Karpas-422 (cell line): ENCODE measurements at regions not wholly inside any gene's neighbourhood (a gene's known extent, or its start where the extent isn't known, plus 50 kb on each side); places are given as distances from the start of the nearest gene placed in this dataset.

ENCODE experiments used
- DNase-seq: peaks from one replicate; pipeline ENCODE4 v3.0.0-alpha.2; 2015
- H2AFZ ChIP-seq: fragments of 200-600 bp; sonication (generic); 2 replicates; pipeline ENCODE4 v1.6.1; 2014; ENCODE audit warnings: antibody characterized with exemption, low read length, mixed read lengths
- H3K27ac ChIP-seq: fragments of 200-600 bp; sonication (generic); 2 replicates; pipeline ENCODE4 v1.5.1; 2014; ENCODE audit warnings: mild to moderate bottlenecking, low read length, moderate library complexity
- H3K27me3 ChIP-seq: fragments of 200-600 bp; sonication (generic); 2 replicates; pipeline ENCODE4 v1.6.1; 2014; ENCODE audit warnings: low read length, mixed read lengths
- H3K36me3 ChIP-seq: fragments of 200-600 bp; sonication (generic); 2 replicates; pipeline ENCODE4 v1.6.1; 2014; ENCODE audit warnings: low read length, mixed read lengths; ENCODE audit not compliant: insufficient read depth
- H3K4me1 ChIP-seq: fragments of 200-600 bp; sonication (generic); 2 replicates; pipeline ENCODE4 v1.6.1; 2014; ENCODE audit warnings: mild to moderate bottlenecking, low read length, mixed read lengths
- H3K4me2 ChIP-seq: fragments of 200-600 bp; sonication (generic); 2 replicates; pipeline ENCODE4 v1.6.1; 2014; ENCODE audit warnings: low read length, low read depth, mild to moderate bottlenecking; ENCODE audit not compliant: poor library complexity, severe bottlenecking
- H3K4me3 ChIP-seq: fragments of 200-600 bp; sonication (generic); 2 replicates; pipeline ENCODE4 v1.5.1; 2014; ENCODE audit warnings: mild to moderate bottlenecking, antibody characterized with exemption, low read length, mixed read lengths
- H3K79me2 ChIP-seq: fragments of 200-600 bp; sonication (generic); 2 replicates; pipeline ENCODE4 v1.6.1; 2014; ENCODE audit warnings: mild to moderate bottlenecking, low read length, mixed read lengths
- H3K9ac ChIP-seq: fragments of 200-600 bp; sonication (generic); 2 replicates; pipeline ENCODE4 v1.6.0; 2014; ENCODE audit warnings: low read length
- H3K9me2 ChIP-seq: fragments of 200-600 bp; sonication (generic), shearing (Covaris generic); replicated peaks from 2 replicates; pipeline ENCODE4 v1.6.0; 2014; ENCODE audit warnings: mild to moderate bottlenecking, low read length, moderate library complexity; ENCODE audit not compliant: insufficient read depth
- H3K9me3 ChIP-seq: fragments of 300-700, 200-600 bp; sonication (generic); 2 replicates; pipeline ENCODE4 v1.6.1; 2014; ENCODE audit warnings: low read length, mixed read lengths
- H4K20me1 ChIP-seq: fragments of 200-600 bp; sonication (generic); 2 replicates; pipeline ENCODE4 v1.6.1; 2014; ENCODE audit warnings: mild to moderate bottlenecking, antibody characterized with exemption, low read length, low read depth; ENCODE audit not compliant: insufficient read depth

DNA sequence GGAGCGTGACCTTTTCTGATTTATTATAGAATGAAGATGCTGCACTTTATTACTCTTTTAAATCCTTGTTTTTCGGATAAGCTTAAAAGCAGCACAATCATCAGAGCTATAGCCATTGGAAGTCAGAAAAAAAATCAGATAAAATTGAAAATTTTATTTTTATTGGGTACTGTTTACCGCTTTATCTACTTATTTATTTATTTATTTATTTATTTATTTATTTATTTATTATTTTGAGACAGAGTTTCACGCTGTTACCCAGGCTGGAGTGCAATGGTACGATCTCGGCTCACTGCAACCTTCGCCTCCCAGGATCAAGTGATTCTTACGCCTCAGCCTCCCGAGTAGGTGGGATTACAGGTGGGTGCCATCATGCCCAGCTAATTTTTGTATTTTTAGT lies 83.1 kb upstream of the CHRM3 start:
- Histone ChIP-seq H3K4me2 (no peak overlapping the region), H3K27ac (no peak overlapping the region), H4K20me1 (no peaks in the 10 kb centered on the region)

GRCh38 chr1:239302696-239303095 lies 83.7 kb upstream of the CHRM3 start:
- Histone ChIP-seq H3K4me3 (no peak overlapping the region), H2AFZ (no peak overlapping the region), H3K4me2 (no peak overlapping the region), H3K9me3 (peaks cover 11% of the 10 kb centered on the region), H3K27me3 (no peaks in the 10 kb centered on the region), H3K9me2 (no peaks in the 10 kb centered on the region), H3K4me1 (no peaks in the 10 kb centered on the region), H3K36me3 (no peaks in the 10 kb centered on the region), H3K9ac (no peak overlapping the region), H4K20me1 (no peaks in the 10 kb centered on the region), H3K79me2 (no peaks in the 10 kb centered on the region), H3K27ac (no peak overlapping the region)
- DNase-seq: no peak

More for the DNA sequence above, 83.1 kb upstream of the CHRM3 start:
- Histone ChIP-seq H3K4me1 (no peaks in the 10 kb centered on the region), H2AFZ (no peak overlapping the region), H3K9me3 (peaks cover 11% of the 10 kb centered on the region), H3K79me2 (no peaks in the 10 kb centered on the region), H3K9ac (no peak overlapping the region), H3K36me3 (no peaks in the 10 kb centered on the region), H3K9me2 (no peaks in the 10 kb centered on the region), H3K27me3 (no peaks in the 10 kb centered on the region), H3K4me3 (no peak overlapping the region)
- no peak for DNase-seq

DNA sequence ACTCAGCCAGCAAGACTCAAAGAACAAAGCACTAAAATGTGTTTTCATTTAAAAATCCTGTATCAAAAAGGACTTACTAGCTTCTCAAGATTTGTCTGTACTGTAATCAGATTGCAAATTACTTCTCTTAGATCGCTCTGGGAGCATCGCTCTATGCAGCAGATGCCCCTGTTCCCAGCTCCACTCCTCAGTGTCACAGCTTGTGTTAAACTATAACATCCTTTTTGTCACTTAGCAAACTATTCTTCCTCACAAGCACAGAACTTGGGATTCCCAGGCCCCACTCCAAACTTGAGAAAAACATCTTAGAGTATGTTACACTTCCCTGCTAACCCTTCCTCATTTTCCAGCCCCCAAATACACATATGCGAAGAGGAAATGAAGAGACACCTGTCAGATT lies 85.1 kb upstream of the CHRM3 start:
- no peak overlapping the region for H3K4me2 ChIP-seq
- DNase-seq: no peak
- no peak overlapping the region for H2AFZ ChIP-seq
- H3K9ac ChIP-seq: no peak overlapping the region
- no peak overlapping the region for H3K27ac ChIP-seq
- no peak overlapping the region for H3K4me3 ChIP-seq
- no peaks in the 10 kb centered on the region for H3K36me3 ChIP-seq
- H3K9me3 ChIP-seq: peaks cover 11% of the 10 kb centered on the region
- H4K20me1 ChIP-seq: no peaks in the 10 kb centered on the region
- no peaks in the 10 kb centered on the region for H3K9me2 ChIP-seq
- no peaks in the 10 kb centered on the region for H3K79me2 ChIP-seq
- no peaks in the 10 kb centered on the region for H3K27me3 ChIP-seq
- H3K4me1 ChIP-seq: no peaks in the 10 kb centered on the region

DNA sequence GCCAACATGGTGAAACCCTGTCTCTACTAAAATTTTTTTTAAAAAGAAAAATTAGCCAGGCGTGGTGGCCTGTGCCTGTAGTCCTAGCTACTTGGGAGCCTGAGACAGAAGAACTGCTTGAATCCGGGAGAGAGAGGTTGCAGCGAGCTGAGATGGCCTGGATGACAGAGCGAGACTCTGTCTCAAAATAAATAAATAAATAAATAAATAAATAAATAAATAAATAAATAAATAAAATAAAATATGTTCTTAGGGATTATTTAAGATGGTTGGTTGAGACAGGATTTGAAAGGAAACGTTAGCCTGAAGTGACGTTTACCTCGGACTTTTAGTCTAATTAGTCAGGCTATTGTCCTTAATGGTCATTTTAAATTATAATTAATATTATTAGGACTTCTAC lies 88.5 kb upstream of the CHRM3 start:
- no peak for DNase-seq
- Histone ChIP-seq H3K4me1 (no peaks in the 10 kb centered on the region), H3K79me2 (no peaks in the 10 kb centered on the region), H3K27me3 (no peaks in the 10 kb centered on the region), H4K20me1 (no peaks in the 10 kb centered on the region), H2AFZ (no peak overlapping the region), H3K27ac (no peak overlapping the region), H3K4me3 (no peak overlapping the region), H3K4me2 (no peak overlapping the region), H3K9ac (no peak overlapping the region), H3K9me2 (no peaks in the 10 kb centered on the region), H3K36me3 (no peaks in the 10 kb centered on the region), H3K9me3 (peaks cover 18% of the 10 kb centered on the region)

- Histone ChIP-seq H3K27ac (no peak overlapping the region), H3K36me3 (no peaks in the 10 kb centered on the region), H3K9me3 (peaks cover 24% of the 10 kb centered on the region), H2AFZ (no peak overlapping the region), H3K4me3 (no peak overlapping the region), H3K27me3 (no peaks in the 10 kb centered on the region), H3K9me2 (no peaks in the 10 kb centered on the region), H3K9ac (no peak overlapping the region), H3K4me1 (no peaks in the 10 kb centered on the region), H4K20me1 (no peaks in the 10 kb centered on the region), H3K79me2 (no peaks in the 10 kb centered on the region), H3K4me2 (no peak overlapping the region)
- DNase-seq: no peak
These were observed 92.8 kb upstream of the CHRM3 start for GRCh38 chr1:239293350-239294110.

DNA sequence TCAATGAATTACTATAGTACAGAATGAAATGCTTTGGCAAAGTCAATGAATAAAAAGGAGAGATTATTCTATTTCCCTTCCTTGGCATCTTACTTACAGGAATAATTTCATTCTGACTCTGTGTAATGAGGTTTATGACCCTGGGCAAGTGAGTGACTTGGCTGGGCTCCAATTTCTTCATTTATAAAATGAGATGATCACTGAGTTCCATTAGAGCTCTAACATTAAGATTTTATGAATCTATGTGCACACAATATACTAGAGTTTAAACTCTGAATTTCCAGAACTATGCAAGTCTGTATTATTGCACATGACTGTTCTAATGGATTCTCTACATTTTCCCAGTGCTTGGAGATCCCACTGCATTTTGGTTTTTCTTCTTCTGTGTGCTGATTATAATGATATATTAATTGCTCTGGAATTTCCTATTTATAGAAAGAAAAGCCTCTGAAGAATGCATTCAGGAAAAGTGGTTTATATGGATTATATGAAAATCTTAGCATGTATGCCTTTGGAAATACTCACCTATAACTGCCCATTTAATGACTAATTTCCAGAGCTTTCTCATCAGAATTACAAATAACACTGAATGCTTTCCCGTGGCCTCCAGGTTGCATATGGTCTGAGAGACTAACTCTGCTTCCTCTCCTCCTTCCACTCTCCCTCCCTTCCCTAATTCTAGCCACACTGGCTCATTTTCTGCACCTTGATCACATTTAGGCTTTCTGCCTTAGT lies 97.4 kb upstream of the CHRM3 start:
- Histone ChIP-seq H4K20me1 (no peaks in the 10 kb centered on the region), H3K4me3 (no peak overlapping the region), H3K27ac (no peak overlapping the region), H3K9me2 (no peaks in the 10 kb centered on the region), H3K9ac (no peak overlapping the region), H3K4me2 (no peak overlapping the region), H3K79me2 (no peaks in the 10 kb centered on the region), H2AFZ (no peak overlapping the region), H3K27me3 (no peaks in the 10 kb centered on the region), H3K36me3 (no peaks in the 10 kb centered on the region), H3K4me1 (no peaks in the 10 kb centered on the region), H3K9me3 (peaks cover 32% of the 10 kb centered on the region)
- DNase-seq: no peak

DNA sequence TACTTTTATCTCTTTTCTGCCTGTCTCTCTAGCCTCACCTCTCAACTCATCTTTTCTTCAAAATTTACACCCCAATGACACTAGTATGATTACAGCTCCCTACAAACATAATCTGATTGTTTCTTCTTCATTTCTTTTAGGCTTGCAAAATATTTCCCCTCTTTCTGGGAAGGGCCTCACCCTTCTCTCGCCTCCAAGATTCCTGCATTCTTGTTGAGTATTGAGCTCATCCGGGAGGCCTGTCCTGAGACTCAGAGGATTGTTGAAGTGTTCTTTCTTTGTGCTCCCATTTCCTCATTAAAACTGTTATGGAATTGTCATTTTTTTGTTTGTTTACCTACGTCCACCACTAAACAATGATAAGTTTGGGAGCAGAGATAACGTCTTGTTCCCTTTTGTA lies 99.1 kb upstream of the CHRM3 start:
- Histone ChIP-seq H3K9me2 (no peaks in the 10 kb centered on the region), H2AFZ (no peak overlapping the region), H3K36me3 (no peaks in the 10 kb centered on the region), H3K79me2 (no peaks in the 10 kb centered on the region), H3K4me2 (no peak overlapping the region), H4K20me1 (no peaks in the 10 kb centered on the region), H3K4me1 (no peaks in the 10 kb centered on the region), H3K27ac (no peak overlapping the region), H3K4me3 (no peak overlapping the region), H3K27me3 (no peaks in the 10 kb centered on the region), H3K9ac (no peak overlapping the region), H3K9me3 (peaks cover 23% of the 10 kb centered on the region)
- no peak for DNase-seq

- Histone ChIP-seq H3K4me2 (no peak overlapping the region), H2AFZ (no peak overlapping the region), H3K36me3 (no peaks in the 10 kb centered on the region), H3K27ac (no peak overlapping the region), H3K79me2 (no peaks in the 10 kb centered on the region), H3K9me3 (peaks cover 18% of the 10 kb centered on the region), H3K9ac (no peak overlapping the region), H3K4me1 (no peaks in the 10 kb centered on the region), H3K27me3 (no peaks in the 10 kb centered on the region), H3K9me2 (no peaks in the 10 kb centered on the region), H4K20me1 (no peaks in the 10 kb centered on the region), H3K4me3 (no peak overlapping the region)
- no peak for DNase-seq
These were observed 103.2 kb upstream of the CHRM3 start for GRCh38 chr1:239283216-239283615.
